ENCODE measurements at regions not wholly inside any gene's neighbourhood (a gene's known extent, or its start where the extent isn't known, plus 50 kb on each side); places are given as distances from the start of the nearest gene placed in this dataset.

- TF ChIP-seq CTCF (IDR thresholded peaks at IDR 0.05; ENCODE audit: low read depth, low read length): no peak
These were observed 154.7 kb downstream of the TFAP2C start for GRCh38 chr20:56783826-56784225.

GRCh38 chr20:56786503-56786902 lies 157.4 kb downstream of the TFAP2C start:
- H3K36me3 ChIP-seq: no peaks in the 10 kb centered on the region
- H3K27ac ChIP-seq: no peak overlapping the region
- H3K4me3 ChIP-seq (ENCODE audit: low read depth, low read length): no peak overlapping the region
- no peak for TF ChIP-seq CTCF (IDR thresholded peaks at IDR 0.05; ENCODE audit: low read depth, low read length)
- DNase-seq: no peak
- H3K9me3 ChIP-seq (ENCODE audit: severe bottlenecking): no peaks in the 10 kb centered on the region
- peaks cover 86% of the 10 kb centered on the region for H3K27me3 ChIP-seq (ENCODE audit: insufficient read depth, low read depth, severe bottlenecking)

More at GRCh38 chr20:56783826-56784225, 154.7 kb downstream of the TFAP2C start:
- Histone ChIP-seq H3K36me3 (no peaks in the 10 kb centered on the region), H3K27ac (no peak overlapping the region), H3K27me3 (ENCODE audit: insufficient read depth, low read depth, severe bottlenecking) (peaks cover 88% of the 10 kb centered on the region), H3K4me3 (ENCODE audit: low read depth, low read length) (no peak overlapping the region), H3K9me3 (ENCODE audit: severe bottlenecking) (no peaks in the 10 kb centered on the region)
- no peak for DNase-seq

GRCh38 chr20:56788041-56788670 lies 159.1 kb downstream of the TFAP2C start:
- H3K27ac ChIP-seq: no peak overlapping the region
- H3K4me3 ChIP-seq (ENCODE audit: low read depth, low read length): no peak overlapping the region
- DNase-seq: no peak
- no peaks in the 10 kb centered on the region for H3K9me3 ChIP-seq (ENCODE audit: severe bottlenecking)
- H3K36me3 ChIP-seq: no peaks in the 10 kb centered on the region
- peaks cover 90% of the 10 kb centered on the region for H3K27me3 ChIP-seq (ENCODE audit: insufficient read depth, low read depth, severe bottlenecking)
- no peak for TF ChIP-seq CTCF (IDR thresholded peaks at IDR 0.05; ENCODE audit: low read depth, low read length)

- Histone ChIP-seq H3K27me3 (ENCODE audit: insufficient read depth, low read depth, severe bottlenecking) (peaks cover 90% of the 10 kb centered on the region), H3K27ac (no peak overlapping the region), H3K36me3 (no peaks in the 10 kb centered on the region), H3K9me3 (ENCODE audit: severe bottlenecking) (no peaks in the 10 kb centered on the region), H3K4me3 (ENCODE audit: low read depth, low read length) (no peak overlapping the region)
- no peak for DNase-seq
- no peak for TF ChIP-seq CTCF (IDR thresholded peaks at IDR 0.05; ENCODE audit: low read depth, low read length)
These were observed 159.8 kb downstream of the TFAP2C start for GRCh38 chr20:56788671-56789610.

- Histone ChIP-seq H3K36me3 (no peaks in the 10 kb centered on the region), H3K4me3 (ENCODE audit: low read depth, low read length) (no peak overlapping the region), H3K27me3 (ENCODE audit: insufficient read depth, low read depth, severe bottlenecking) (peaks cover 76% of the 10 kb centered on the region), H3K9me3 (ENCODE audit: severe bottlenecking) (no peaks in the 10 kb centered on the region), H3K27ac (no peak overlapping the region)
- TF ChIP-seq CTCF (IDR thresholded peaks at IDR 0.05; ENCODE audit: low read depth, low read length): no peak
- no peak for DNase-seq
These were observed 164.8 kb downstream of the TFAP2C start for GRCh38 chr20:56793916-56794315.

Measured in WERI-Rb-1 (cell line).